SK-N-DZ (cell line): ENCODE measurements at regions not wholly inside any gene's neighbourhood (a gene's known extent, or its start where the extent isn't known, plus 50 kb on each side); places are given as distances from the start of the nearest gene placed in this dataset.
A peak's percentile ranks its signal among the peaks of the same experiment; 100 is the strongest.

Experiments used
- DNase-seq: peaks from one replicate; pipeline ENCODE4 v3.0.0-alpha.2; 2015; ENCODE audit warnings: low spot score

DNA sequence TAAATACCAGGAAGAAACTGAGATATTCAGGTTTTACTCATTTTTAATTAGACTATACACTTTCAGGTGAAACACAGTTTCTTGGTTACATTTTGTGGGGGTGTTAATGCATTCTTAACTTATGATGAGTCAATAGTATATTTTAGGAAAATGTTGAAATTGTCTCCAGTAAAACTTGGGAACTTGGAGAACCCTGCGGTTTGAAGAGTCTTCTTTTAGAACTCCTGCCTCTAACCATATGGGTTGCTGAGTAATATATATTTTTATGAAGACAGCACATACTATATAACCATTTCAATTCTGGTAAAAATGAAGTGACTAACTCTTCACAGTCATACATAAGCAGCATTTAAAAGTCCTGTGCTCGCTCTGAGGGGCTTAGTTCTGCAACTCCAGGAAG lies 308.2 kb upstream of the LRATD1 start:
- no peak for DNase-seq

DNA sequence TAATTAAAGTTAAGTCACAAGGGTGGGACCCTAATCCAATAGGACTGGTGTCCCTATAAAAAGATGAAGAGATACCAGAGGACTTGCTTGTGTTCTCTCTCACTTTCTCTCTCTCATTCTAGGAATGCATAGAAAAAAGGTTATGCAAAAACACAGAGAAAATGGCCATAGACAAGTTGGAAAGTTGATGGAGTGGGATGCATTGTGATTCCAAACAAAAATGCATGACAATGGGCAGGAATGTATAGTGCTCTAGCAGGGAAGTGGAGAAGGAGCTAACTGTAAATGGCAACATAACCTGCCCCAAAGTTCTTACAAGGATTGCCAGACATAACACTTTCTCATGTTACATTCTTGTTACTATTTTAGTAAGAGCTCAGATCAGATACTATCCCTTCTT lies 301.6 kb upstream of the LRATD1 start:
- DNase-seq, result no peak

DNA sequence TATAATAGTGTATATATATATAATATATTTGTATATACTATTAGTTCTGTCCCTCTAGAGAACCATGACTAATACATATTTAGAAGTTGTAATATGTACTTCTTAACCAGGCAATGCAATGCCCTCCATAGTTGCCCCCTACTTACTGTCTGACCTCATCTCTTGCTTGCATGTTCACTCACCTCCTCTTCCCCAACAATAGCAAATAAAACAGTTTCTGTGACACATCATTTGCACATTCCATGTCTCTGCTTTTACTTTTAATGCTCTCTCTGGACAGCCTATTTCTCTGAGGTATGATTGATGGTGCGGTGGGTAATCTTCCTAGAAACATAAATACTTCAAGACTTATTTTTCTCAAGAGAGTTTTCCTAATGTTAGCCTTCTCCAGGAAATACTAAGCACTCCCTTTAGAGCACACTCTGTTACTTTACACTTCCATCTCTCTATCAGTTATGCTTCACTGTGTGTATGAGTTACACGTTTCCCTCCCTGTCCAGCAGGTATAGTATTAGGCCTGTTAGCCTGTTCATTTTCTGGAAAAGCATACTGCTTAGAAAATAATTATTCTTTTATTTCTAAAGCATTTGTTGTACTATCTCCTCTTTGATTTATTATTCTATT lies 295.6 kb upstream of the LRATD1 start:
- no peak for DNase-seq

DNA sequence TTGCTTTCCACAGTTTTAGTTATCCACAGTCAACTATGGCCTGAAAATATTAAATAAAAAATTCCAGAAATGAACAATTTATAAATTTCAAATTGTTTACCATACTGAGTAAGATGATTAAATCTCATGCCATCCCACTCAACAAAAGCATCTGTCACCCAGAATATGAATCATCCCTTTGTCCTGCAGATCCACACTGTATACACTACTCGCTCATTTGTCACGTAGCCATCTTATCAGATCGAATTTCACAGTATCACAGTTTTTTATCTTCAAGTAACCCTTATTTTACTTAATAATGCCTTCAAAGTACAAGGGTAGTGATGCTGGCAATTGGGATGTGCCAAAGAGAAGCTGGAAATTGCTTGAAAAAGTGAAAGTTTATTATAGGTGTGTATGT lies 291.8 kb upstream of the LRATD1 start:
- DNase-seq, result peak; percentile 29

DNA sequence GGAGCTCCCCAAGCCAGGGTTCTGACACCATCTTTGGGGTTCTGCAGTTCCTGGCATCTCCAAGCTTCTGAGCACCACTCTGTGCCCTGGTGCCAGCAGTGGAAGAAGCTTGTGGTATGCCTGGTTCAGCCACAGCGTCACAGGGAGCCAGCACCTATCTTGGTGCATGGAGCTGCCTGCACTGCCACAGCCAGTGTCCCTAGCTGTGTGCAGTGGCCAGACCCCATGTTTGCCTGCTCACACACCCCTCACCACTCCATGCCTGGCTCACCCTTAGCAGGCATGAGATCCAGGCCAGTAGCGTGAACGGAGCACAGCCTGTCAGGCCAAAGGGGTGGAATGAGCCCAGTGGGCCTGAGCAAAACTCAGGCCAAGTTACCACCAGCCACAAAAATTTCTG lies 290.2 kb upstream of the LRATD1 start:
- no peak for DNase-seq

DNA sequence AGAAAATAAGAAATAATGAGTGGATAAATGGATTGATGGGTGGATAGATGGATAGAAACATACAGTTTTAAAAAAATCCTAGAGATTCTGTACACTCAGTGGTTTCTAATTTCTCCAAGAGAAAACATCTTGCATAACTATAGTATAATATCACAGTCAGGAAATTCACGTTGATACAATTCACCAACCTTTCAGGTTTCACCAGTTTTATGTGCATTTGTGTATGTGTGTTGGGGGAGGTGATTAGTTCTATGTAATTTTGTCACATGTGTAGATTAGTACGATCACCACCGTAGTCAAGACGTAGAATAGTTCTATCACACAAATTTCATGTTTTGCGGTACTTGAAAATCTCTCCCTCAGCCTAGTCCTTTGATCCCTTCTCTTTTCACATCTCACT lies 288.2 kb upstream of the LRATD1 start:
- no peak for DNase-seq

DNA sequence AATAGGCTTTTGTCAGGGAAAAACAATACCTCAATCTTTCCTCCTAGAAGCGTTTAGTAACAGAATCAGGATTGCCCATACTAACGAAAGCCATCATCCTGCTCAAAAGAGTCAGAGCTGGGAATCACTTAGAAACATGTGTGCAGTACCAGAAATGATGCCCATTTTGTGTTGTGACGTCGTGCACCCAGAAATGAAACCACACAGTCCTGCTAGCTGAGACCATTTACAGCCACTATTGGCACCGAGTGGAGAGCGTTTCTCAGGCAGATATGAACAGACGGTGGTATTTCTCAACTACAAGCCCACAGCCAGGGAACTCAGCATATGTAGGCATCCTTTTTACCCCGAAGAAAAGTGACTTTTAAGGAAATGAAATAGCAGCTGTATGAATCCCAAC lies 284.3 kb upstream of the LRATD1 start:
- no peak for DNase-seq

DNA sequence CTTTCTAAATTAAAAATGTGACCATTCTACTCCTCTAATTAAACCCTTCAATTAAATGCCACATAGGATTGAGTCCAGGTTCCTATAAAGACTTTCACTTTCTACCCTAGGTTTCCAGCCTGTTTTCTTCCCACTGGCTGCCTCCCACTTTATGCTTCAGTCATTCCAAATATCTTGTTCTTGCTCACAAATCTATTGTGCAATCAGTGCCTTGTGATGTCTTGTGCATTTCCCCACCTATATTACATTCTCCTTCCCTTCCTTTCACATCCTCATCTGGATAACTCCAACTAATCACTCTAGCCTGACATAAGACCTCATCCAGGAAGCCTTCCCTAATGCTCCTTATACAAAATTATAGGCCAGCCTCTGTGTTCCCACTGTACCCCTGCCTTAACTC lies 281.7 kb upstream of the LRATD1 start:
- DNase-seq, result no peak

DNA sequence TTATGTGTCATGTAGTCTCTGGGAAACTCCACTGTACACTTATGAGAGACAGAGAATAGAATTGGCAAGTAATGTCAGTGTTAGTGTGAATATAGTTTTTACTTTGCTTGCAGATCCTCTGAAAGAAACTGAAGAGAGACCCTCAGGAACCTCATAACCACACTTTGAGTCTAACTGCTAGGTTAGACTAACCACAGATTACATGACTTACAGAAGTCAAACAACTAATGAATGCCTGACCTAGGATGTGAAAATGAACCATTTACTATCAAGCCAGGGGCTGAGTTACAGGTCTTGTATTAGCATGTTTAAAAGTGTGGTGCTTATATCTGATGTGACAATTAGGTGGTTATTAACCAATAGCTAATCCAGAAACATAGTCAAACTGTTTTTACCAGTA lies 280.4 kb upstream of the LRATD1 start:
- no peak for DNase-seq

DNA sequence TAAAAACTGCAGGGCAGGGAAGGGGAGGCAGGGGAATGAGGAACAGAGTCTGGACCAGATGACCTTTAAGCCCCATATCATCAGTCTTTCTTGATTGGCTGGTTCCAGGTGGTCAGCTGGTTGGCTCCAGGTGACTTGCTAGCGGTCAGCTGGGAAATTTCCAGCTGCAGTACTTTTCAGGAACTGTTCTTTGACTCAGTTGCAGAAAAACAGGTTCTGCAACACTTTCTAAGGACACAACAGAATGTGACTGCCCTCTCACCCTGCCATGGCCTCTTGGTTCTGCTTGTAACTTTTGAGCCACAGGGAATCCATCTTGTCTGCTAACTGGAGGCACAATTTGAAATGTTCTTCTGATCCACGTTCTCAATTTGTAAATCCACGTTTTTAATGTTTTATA lies 278.3 kb upstream of the LRATD1 start:
- no peak for DNase-seq

DNA sequence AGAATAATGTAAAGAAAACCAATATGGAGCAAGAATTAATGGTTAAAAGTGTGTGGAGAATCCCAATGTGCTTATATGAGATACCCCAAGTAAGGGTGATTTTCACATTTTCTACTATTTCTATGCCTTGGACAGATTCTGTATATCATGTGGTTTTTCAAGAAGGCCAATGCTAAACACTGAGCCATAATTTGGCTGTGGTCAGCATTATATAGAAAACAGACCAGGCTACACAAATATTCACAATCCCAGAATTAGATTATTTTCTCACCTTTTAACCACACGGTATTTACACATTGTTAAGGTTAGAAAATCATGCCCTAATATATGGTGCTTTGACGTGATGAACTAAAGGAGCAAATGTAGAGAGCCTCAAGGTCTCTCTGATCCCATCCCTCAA lies 277.4 kb upstream of the LRATD1 start:
- no peak for DNase-seq

DNA sequence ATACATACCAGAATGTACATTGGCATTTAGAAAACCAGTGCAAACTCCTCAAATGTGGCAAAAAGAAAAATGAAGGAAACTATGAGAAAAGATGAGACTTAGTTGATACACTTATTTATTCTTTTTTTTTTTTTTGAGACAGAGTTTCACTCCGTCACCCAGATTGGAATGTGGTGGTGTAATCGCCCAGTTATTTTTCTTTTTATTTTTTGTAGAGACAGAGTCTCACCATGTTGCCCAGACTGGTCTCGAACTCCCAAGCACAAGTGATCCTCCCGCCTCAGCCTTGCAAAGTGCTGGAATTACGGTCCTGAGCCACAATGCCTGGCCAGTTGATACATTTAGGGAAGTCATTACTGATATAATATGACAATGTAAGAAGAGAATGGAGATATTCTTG lies 274.2 kb upstream of the LRATD1 start:
- no peak for DNase-seq

DNA sequence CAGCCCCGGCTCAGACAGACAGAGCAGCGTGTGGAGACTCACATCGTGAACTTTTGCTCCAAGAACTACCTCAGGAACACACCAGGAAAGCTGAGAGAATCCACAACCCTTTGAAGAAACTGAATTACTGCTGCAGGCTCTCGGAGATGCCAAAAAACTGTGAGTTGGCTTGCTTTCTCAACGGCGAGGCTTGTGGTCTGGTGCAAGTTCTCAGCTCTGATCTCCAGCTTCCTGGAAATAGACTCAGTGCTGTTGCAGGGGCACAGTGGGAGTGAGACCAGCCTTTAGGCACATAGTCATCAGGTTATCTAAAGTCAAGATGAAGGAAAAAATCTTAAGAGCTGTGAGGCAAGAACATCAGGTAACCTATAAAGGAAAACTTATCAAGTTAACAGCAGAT lies 273.7 kb upstream of the LRATD1 start:
- no peak for DNase-seq

DNA sequence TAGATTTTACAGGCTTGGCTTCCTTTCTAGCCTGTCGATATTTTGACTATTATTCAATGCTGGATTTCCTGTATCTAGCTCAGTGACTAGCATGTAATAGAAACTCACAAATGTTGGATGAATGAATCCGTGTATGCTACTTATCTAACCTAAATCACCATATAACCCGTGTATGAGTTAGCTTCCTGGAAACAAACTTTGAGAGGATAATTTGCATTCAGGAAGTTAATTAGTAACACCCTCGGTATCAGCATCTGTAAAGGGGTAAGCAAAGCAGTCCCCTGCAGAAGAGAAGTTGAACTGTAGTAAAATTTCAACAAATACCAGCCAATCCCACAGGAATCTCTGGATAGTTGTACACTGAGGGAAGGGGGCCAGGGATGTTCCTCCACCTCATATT lies 269.4 kb upstream of the LRATD1 start:
- DNase-seq, result no peak

DNA sequence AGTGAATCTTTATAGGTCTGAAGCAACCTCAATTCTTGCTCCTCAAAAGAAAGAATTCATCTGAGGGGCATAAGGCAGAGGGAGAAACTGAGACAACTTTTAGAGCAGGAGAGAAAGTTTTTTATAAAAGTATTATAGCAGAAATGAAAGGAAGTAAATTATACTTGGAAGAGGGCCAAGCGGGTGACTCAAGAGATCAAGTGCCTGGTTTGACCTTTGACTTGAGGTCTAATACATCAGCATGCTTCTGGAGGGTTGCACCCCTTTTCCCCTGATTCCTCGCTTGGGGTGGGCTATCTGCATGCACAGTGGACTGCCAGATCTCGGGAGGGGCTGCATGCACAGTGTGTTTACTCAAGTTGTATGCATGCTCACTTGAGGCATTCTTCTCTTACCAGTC lies 268.5 kb upstream of the LRATD1 start:
- no peak for DNase-seq

DNA sequence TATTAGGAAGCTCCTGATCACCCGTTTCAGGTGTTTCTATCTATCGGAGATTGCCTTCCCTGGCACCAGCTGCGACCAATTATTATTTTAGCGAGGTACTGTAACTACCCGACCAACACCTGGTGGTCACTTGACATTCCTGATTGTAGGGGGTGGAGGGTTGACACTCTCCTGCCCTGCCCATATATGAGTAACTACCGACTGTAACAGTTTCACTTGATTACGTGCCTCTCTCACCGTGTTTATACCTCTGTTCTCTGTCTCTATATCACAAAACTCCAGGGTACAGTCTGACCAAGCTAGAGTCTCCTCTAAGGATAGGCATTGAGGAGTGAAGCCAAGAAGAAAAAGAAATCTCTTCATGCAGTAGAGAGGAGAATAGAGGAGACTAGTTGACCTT lies 268.0 kb upstream of the LRATD1 start:
- no peak for DNase-seq

DNA sequence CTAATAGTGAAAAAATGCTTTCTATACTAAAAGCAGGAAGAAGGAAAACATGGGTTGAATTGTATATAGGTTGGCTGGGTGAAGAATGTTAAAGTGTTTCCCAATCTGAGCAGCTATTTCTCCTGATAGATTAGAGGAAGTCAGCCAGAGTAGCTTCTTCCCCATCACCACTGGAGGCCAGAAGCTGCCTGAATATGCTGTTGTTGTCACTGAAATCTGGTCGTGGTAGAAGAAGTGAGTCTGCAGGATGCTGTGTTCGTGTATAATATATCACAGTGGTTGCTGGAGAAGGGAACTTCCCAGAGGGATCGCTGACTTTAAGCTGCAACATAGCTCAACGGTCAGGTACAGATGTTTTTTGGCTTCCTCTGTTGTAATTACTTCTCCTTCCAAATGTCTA lies 247.5 kb upstream of the LRATD1 start:
- no peak for DNase-seq

DNA sequence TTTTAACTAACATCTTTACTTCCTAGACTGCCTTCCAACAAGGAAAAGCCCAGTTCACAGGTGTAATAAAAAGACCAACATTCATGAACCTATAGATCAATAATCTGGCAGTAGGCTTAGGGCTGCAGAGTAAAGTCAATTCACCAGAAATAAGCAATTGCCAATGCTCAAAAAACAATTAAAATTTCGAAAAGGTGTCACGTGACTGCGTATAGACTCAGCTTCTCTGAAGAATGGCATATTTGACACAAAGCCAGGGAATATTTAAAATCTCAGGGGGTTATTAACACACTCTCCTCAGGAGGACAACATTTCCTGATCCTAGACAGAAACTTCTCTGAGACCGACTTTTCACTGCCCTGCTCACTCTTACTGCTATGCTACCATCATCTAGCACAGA lies 245.2 kb upstream of the LRATD1 start:
- DNase-seq, result no peak

DNA sequence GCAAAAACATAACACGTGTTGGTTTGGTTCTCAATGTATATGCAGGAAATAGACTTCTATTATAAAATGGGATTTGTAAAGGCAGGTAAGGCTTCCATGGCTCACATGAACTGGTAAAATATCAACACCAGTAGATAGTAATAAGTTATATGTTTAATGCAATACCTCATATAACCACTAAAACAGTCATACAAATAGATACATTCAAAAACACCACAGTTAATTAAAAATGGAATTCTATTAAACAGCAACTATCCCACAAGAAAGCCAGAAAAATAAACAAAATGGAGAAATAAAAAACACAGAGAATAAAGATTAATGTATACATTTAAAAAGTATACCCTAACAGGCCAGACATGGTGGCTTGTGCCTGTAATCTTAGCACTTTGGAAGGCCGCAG lies 243.8 kb upstream of the LRATD1 start:
- no peak for DNase-seq

DNA sequence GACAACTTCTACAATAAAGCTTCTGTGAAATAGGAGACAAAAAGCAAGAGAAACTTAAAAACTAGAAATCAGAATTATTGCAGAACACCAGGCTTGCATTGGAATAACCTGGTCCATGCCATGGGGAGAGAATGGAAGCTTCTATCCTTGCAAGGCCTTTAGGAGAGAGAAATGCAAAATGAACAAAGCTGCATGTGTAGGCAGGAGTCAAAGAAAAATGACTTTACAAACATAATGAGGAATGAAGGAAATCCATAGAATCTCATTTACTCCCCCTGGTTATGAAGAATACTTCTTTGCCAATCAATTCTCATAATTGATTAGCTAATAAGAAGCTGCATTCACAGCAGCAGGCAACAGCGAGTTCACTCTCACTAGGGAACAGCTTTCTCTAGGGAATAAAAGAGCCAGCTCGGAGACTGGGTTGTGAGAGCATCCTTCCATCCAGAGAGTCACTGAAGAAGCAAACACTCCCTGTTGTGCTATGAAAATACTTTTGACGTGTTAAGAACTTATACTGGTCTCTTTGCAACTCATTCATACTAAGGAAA lies 235.9 kb upstream of the LRATD1 start:
- no peak for DNase-seq

DNA sequence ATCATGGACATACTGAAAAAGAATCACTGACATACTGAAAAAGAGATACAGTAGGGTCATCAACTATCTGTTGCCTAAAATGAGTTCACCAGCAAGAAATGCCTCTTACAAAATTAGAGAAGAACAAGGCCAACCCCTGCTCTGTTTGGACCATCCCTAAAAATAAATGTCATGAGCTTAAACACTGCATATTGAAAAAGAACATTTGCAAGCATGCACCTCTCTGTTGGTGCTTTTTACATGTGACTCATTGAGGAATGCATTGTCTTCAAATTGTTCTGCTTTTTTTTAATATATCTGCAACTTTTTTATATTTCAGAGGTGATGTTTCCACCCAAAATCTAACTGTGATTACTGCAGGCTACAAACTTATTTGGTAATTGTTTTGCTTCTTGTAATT lies 233.9 kb upstream of the LRATD1 start:
- DNase-seq, result no peak

DNA sequence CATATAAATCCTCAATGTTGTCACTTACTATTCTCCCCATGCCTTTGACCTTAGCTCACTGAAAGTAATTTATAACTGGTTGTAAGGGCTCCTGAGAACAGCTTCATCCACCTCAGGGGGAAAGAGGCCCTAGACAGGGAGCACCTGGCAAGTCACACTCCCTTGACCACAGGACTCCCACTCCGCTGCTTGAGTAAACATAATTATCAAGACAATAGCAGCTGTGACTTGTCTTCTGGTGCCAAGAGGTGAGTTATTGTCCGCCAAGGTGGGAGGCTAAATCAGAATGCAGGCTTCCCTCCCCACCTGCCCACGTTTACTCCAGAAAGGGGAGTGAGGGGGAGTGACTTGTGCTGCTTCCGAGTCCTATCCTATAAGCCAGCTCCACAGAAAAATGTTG lies 230.6 kb upstream of the LRATD1 start:
- DNase-seq, result peak; percentile 19

DNA sequence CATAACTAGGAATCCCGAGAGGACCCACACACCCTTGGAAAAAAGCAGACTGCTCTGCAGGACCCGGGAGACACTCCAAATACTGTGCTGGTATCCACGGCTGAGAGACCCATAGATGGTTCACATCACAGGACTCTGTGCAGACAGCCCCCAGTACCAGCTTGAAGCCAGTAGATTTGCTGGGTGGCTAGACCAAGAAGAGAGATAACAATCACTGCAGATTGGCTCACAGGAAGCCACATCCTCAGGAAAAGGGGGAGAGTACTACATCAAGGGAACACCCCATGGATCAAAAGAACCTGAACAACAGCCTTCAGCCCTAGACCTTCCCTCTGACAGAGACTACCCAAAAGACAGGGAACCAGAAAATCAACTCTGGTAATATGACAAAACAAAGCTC lies 223.8 kb upstream of the LRATD1 start:
- DNase-seq, result no peak

DNA sequence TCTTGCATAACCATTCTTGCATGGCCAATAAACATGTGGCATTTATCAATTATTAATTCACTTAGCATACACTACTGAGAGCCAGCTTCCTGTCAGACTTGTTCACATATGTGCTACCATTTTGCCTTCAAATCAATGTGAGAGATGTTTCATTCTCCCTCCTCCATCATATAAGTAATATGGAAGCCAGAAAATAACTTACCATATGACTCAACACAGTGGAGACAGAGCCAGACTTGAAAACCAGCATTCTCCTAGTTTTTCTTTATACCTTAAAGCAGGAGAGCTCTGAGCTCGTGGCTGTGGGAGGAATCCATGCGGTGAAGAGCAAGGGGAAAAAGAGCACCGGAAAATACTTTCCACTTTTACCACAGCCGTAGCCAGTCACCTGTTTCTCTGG lies 215.0 kb upstream of the LRATD1 start:
- no peak for DNase-seq
